ENCODE measurements at regions not wholly inside any gene's neighbourhood (a gene's known extent, or its start where the extent isn't known, plus 50 kb on each side); places are given as distances from the start of the nearest gene placed in this dataset.

- Mint-ChIP-seq H3K27me3 (ENCODE audit: insufficient read depth, unreplicated experiment) (peaks cover 13% of the 10 kb centered on the region), H3K36me3 (ENCODE audit: insufficient read depth, unreplicated experiment) (no peaks in the 10 kb centered on the region), H3K27ac (ENCODE audit: low read depth, unreplicated experiment) (no peak overlapping the region), H3K4me3 (ENCODE audit: unreplicated experiment) (no peak overlapping the region), H3K9me3 (ENCODE audit: unreplicated experiment) (no peaks in the 10 kb centered on the region), H3K4me1 (ENCODE audit: insufficient read depth, unreplicated experiment) (no peaks in the 10 kb centered on the region)
- no peak for TF ChIP-seq CTCF (IDR thresholded peaks at IDR 0.05; ENCODE audit: unreplicated experiment)
- ChIA-PET CTCF (interaction anchor here (0.6 kb wide), 1 partner anchor 9 kb away, joined by 3 read pairs; no protein-coding TSS in a partner anchor), POLR2A (no interaction called here)
- no peak for DNase-seq (ENCODE audit: unreplicated experiment)
- BruUV-seq (replicated peaks) = no TSS peak
- intact Hi-C loops (cut with micrococcal nuclease) = no loop called here
These were observed 399.3 kb downstream of the LRATD1 start for GRCh38 chr2:15031745-15032240.

GRCh38 chr2:15034246-15034645 lies 401.7 kb downstream of the LRATD1 start:
- CTCF ChIA-PET = no interaction called here
- intact Hi-C loops (cut with micrococcal nuclease) = no loop called here
- H3K36me3 Mint-ChIP-seq (ENCODE audit: insufficient read depth, unreplicated experiment) = no peaks in the 10 kb centered on the region

GRCh38 chr2:15034860-15035259 lies 402.3 kb downstream of the LRATD1 start:
- intact Hi-C loops (cut with micrococcal nuclease) = no loop called here
- no peak for DNase-seq (ENCODE audit: unreplicated experiment)
- Mint-ChIP-seq H3K9me3 (ENCODE audit: unreplicated experiment) (no peaks in the 10 kb centered on the region), H3K27ac (ENCODE audit: low read depth, unreplicated experiment) (no peak overlapping the region), H3K4me1 (ENCODE audit: insufficient read depth, unreplicated experiment) (no peaks in the 10 kb centered on the region), H3K4me3 (ENCODE audit: unreplicated experiment) (no peak overlapping the region), H3K27me3 (ENCODE audit: insufficient read depth, unreplicated experiment) (peaks cover 13% of the 10 kb centered on the region), H3K36me3 (ENCODE audit: insufficient read depth, unreplicated experiment) (peaks cover 2% of the 10 kb centered on the region)
- ChIA-PET POLR2A (no interaction called here), CTCF (no interaction called here)
- BruUV-seq (replicated peaks) = no TSS peak
- no peak for TF ChIP-seq CTCF (IDR thresholded peaks at IDR 0.05; ENCODE audit: unreplicated experiment)

More at GRCh38 chr2:15034246-15034645, 401.7 kb downstream of the LRATD1 start:
- peaks cover 13% of the 10 kb centered on the region for H3K27me3 Mint-ChIP-seq (ENCODE audit: insufficient read depth, unreplicated experiment)
- no peak overlapping the region for H3K4me3 Mint-ChIP-seq (ENCODE audit: unreplicated experiment)
- BruUV-seq (replicated peaks) = no TSS peak
- POLR2A ChIA-PET = no interaction called here
- no peak for DNase-seq (ENCODE audit: unreplicated experiment)
- no peak overlapping the region for H3K27ac Mint-ChIP-seq (ENCODE audit: low read depth, unreplicated experiment)
- no peaks in the 10 kb centered on the region for H3K9me3 Mint-ChIP-seq (ENCODE audit: unreplicated experiment)
- H3K4me1 Mint-ChIP-seq (ENCODE audit: insufficient read depth, unreplicated experiment) = no peaks in the 10 kb centered on the region
- TF ChIP-seq CTCF (IDR thresholded peaks at IDR 0.05; ENCODE audit: unreplicated experiment) = no peak

- ChIA-PET CTCF (interaction anchor here (0.6 kb wide), 1 partner anchor 29 kb away, joined by 3 read pairs; no protein-coding TSS in a partner anchor), POLR2A (no interaction called here)
- DNase-seq (ENCODE audit: unreplicated experiment) = no peak
- Mint-ChIP-seq H3K27ac (ENCODE audit: low read depth, unreplicated experiment) (no peak overlapping the region), H3K9me3 (ENCODE audit: unreplicated experiment) (no peaks in the 10 kb centered on the region), H3K36me3 (ENCODE audit: insufficient read depth, unreplicated experiment) (peaks cover 4% of the 10 kb centered on the region), H3K4me3 (ENCODE audit: unreplicated experiment) (no peak overlapping the region), H3K27me3 (ENCODE audit: insufficient read depth, unreplicated experiment) (peaks cover 8% of the 10 kb centered on the region), H3K4me1 (ENCODE audit: insufficient read depth, unreplicated experiment) (peaks cover 6% of the 10 kb centered on the region)
- no peak for TF ChIP-seq CTCF (IDR thresholded peaks at IDR 0.05; ENCODE audit: unreplicated experiment)
- BruUV-seq (replicated peaks) = no TSS peak
- intact Hi-C loops (cut with micrococcal nuclease) = no loop called here
These were observed 406.1 kb downstream of the LRATD1 start for GRCh38 chr2:15038366-15039364.
